ENCODE measurements at regions not wholly inside any gene's neighbourhood (a gene's known extent, or its start where the extent isn't known, plus 50 kb on each side); places are given as distances from the start of the nearest gene placed in this dataset.

DNA sequence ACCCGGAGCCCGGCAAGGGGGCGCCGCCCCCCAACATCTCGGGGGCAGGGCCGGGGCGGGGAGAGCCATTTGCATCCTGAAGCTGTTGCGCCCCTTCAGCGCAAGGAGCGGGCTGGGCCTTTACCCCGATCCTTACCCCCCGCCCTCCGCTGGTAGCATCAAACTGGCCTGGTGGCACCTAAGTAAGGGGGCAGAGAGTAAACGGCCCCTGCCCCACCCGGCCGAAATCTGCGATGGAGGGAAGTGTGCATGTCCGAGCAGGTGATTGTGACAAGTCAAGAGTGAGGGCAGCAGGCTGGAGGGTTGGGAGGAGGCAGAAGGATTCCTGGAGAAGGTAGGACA, 101.2 kb downstream of the ESM1 start:
- no peaks in the 10 kb centered on the region for H3K36me3 ChIP-seq
- DNase-seq (peak in 1 of 5 donors; percentile 14), ATAC-seq (peak in 1 of 4 donors; percentile 7)
- peaks cover 0 to 41% (median 5%) of the 10 kb centered on the region in 9 donors for H3K27me3 ChIP-seq
- no peaks in the 10 kb centered on the region for H3K9me3 ChIP-seq
- peaks cover 0 to 12% (median 0%) of the 10 kb centered on the region in 12 donors for H3K4me1 ChIP-seq
- no peak overlapping the region for H3K27ac ChIP-seq
- no peak for TF ChIP-seq POLR2A (IDR thresholded peaks at IDR 0.05)
- TF ChIP-seq, protein P1, sequence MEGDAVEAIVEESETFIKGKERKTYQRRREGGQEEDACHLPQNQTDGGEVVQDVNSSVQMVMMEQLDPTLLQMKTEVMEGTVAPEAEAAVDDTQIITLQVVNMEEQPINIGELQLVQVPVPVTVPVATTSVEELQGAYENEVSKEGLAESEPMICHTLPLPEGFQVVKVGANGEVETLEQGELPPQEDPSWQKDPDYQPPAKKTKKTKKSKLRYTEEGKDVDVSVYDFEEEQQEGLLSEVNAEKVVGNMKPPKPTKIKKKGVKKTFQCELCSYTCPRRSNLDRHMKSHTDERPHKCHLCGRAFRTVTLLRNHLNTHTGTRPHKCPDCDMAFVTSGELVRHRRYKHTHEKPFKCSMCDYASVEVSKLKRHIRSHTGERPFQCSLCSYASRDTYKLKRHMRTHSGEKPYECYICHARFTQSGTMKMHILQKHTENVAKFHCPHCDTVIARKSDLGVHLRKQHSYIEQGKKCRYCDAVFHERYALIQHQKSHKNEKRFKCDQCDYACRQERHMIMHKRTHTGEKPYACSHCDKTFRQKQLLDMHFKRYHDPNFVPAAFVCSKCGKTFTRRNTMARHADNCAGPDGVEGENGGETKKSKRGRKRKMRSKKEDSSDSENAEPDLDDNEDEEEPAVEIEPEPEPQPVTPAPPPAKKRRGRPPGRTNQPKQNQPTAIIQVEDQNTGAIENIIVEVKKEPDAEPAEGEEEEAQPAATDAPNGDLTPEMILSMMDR (IDR thresholded peaks at IDR 0.05): no peak
- intact Hi-C loops (cut with DNase I): no loop called here
- WGBS, 4 donors: 29 to 49% (median 33%) methylated on average over 5 to 18 of the region's 18 CpGs
- H3K4me3 ChIP-seq: peak overlapping the region in 11 of 12 donors; percentile 31 to 69 (median 57)

DNA sequence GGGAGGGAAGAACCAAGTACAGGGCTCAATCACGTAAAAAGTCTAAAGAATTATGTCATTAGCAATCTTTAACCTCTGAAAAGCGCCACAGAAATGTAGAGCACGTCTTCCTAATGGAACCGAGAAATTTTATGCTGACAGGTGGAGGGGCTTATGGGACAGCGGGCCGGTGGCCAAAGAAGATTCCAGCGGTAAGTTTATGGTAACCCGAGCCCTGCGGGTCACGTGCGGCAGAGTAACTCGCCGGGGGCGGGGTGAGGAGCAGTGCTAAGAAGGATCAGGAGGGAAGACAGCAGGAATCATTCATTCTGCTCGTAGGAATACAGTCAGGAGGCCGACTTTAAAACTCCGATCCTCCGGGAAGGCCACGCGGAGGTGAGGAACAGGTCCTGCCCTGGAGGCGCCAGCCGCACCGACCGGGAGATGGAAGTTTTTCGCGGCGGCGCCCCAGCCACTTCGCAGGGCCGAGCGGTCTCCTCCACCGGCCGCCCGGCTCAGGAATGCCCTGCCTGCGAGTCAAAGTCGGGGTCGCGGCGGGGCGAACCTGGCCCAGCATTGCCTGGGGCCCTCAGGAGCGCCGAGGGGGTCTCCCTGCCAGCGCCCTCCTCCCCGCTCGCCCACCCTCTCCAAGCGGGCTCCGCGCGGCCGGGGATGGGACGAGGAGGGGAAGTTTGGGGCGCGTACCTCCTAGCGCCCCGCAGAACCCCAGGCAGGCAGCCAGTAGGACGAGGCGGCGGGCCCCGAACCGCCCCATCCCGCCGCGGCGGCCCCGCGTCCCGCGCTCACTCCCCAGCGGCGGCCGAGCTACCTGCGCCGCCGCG, 101.8 kb downstream of the ESM1 start:
- Histone ChIP-seq H3K4me1 (peaks cover 0 to 12% (median 0%) of the 10 kb centered on the region in 12 donors), H3K27me3 (peaks cover 0 to 41% (median 5%) of the 10 kb centered on the region in 9 donors), H3K4me3 (peak overlapping the region; percentile 31 to 69 (median 56)), H3K36me3 (no peaks in the 10 kb centered on the region), H3K27ac (peak overlapping the region in 1 of 12 donors; percentile 15), H3K9me3 (no peaks in the 10 kb centered on the region)
- 2 to 4% (median 3%) methylated on average over 24 to 75 of the region's 75 CpGs for WGBS, 4 donors
- no peak for TF ChIP-seq POLR2A (IDR thresholded peaks at IDR 0.05)
- TF ChIP-seq, protein P1 (IDR thresholded peaks at IDR 0.05): no peak
- intact Hi-C loops (cut with DNase I): no loop called here
- ATAC-seq (peak in 3 of 4 donors; percentile 68 to 74 (median 72)), DNase-seq (peak; percentile 23 to 69 (median 39))

DNA sequence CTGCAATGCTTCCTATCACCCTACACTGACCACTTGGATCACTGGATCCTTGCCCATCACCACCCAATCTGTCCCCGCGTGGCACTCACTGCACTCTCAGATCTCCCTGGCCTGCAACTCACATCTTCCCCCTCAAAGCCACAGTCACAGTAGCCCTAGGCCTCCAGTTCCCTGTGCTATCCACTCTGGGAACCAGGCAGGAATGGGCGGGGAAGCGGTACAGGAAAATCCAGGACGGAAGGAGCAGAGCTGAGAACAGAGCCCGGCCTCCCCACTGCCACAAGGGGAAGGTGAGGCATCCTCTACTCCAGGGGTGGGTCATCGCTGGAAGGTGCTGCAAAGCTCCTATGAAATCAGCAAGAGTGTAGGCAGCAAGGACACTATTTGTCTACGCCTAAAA, 102.6 kb downstream of the ESM1 start:
- Histone ChIP-seq H3K9me3 (no peaks in the 10 kb centered on the region), H3K4me3 (peak overlapping the region in 5 of 12 donors; percentile 55 to 69 (median 60)), H3K36me3 (no peaks in the 10 kb centered on the region), H3K27me3 (peaks cover 0 to 41% (median 5%) of the 10 kb centered on the region in 9 donors), H3K4me1 (peaks cover 0 to 12% (median 0%) of the 10 kb centered on the region in 12 donors), H3K27ac (peak overlapping the region in 1 of 12 donors; percentile 15)
- intact Hi-C loops (cut with DNase I): no loop called here
- DNase-seq: no peak
- ATAC-seq: peak in 1 of 4 donors; percentile 10
- 75 to 79% (median 77%) methylated on average over 8 of the region's 8 CpGs for WGBS, 4 donors
- TF ChIP-seq, protein P1 (IDR thresholded peaks at IDR 0.05): no peak
- no peak for TF ChIP-seq POLR2A (IDR thresholded peaks at IDR 0.05)

DNA sequence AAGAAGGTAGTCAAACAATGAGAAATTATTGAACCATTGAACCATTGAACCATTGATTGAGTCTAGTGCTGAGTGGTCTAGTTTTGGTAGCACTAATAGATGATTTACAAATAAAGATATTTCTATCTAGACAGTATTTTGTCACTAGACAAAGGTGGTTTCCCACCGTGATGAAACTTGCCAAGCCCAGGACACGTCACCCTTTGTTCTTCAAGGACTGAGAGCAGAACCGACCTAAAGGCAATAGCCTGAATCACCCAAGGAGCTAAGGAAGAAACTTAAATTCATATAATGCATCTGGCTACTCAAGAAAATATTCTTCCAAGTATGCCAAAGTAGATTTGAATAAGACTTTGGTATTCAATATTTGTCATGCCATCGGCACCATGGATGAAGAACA, 103.3 kb downstream of the ESM1 start:
- DNase-seq (no peak), ATAC-seq (no peak)
- Histone ChIP-seq H3K27me3 (peaks cover 0 to 41% (median 5%) of the 10 kb centered on the region in 9 donors), H3K36me3 (no peaks in the 10 kb centered on the region), H3K4me3 (no peak overlapping the region), H3K9me3 (no peaks in the 10 kb centered on the region), H3K27ac (no peak overlapping the region), H3K4me1 (peaks cover 0 to 12% (median 0%) of the 10 kb centered on the region in 12 donors)
- no peak for TF ChIP-seq POLR2A (IDR thresholded peaks at IDR 0.05)
- TF ChIP-seq, protein P1 (IDR thresholded peaks at IDR 0.05): no peak
- intact Hi-C loops (cut with DNase I): no loop called here
- WGBS, 4 donors: 70 to 94% (median 88%) methylated on average over 4 of the region's 4 CpGs
